PC-9 (cell line): ENCODE measurements at regions not wholly inside any gene's neighbourhood (a gene's known extent, or its start where the extent isn't known, plus 50 kb on each side); places are given as distances from the start of the nearest gene placed in this dataset.

Source experiments
- BruUV-seq: library from RNA; stranded (reverse); fragments of 400-500 nt; replicated peaks from 2 replicates; lab custom pipeline; 2021; lab: Mats Ljungman, UMichigan
- CTCF ChIA-PET: fragments of 300-600 bp; sonication (Branson Sonifier 250); formaldehyde crosslinking; loops from one replicate; lab custom pipeline; 2022; ENCODE audit warnings: antibody characterized with exemption; lab: Charles Lee
- POLR2A ChIA-PET: fragments of 300-600 bp; sonication (Branson Sonifier 250); formaldehyde crosslinking; loops from one replicate; lab custom pipeline; 2022; ENCODE audit warnings: antibody characterized with exemption; ENCODE audit not compliant: unreplicated experiment; lab: Charles Lee
- DNase-seq, 2 experiments: peaks; one replicate each; pipeline versions ENCODE4 v3.0.0 to v3.0.0-alpha.2; 2015 to 2022; ENCODE audit warnings: mixed read lengths in 1 of 2
- H2AFZ ChIP-seq: fragments of 200-600 bp; sonication (generic); 2 replicates; pipeline ENCODE4 v1.8.1; 2017; ENCODE audit warnings: antibody characterized with exemption
- H3F3A ChIP-seq: fragments of 200-600 bp; sonication (generic); 2 replicates; pipeline ENCODE4 v1.8.1; 2017; ENCODE audit warnings: antibody characterized with exemption, mild to moderate bottlenecking, low read depth; ENCODE audit not compliant: insufficient read depth
- H3K27ac ChIP-seq: fragments of 200-600 bp; sonication (generic); 2 replicates; pipeline ENCODE4 v1.6.1; 2016; ENCODE audit warnings: mixed run types
- H3K27me3 ChIP-seq: fragments of 200-600 bp; sonication (generic); 2 replicates; pipeline ENCODE4 v1.6.1; 2016; ENCODE audit warnings: low read depth, mixed run types; ENCODE audit not compliant: insufficient read depth
- H3K36me3 ChIP-seq: fragments of 200-600 bp; sonication (generic); 2 replicates; pipeline ENCODE4 v1.6.1; 2016; ENCODE audit warnings: low read depth, mixed run types
- H3K4me1 ChIP-seq: fragments of 200-600 bp; sonication (generic); replicated peaks from 2 replicates; pipeline ENCODE4 v1.6.1; 2016; ENCODE audit warnings: mixed run types; ENCODE audit not compliant: insufficient read depth
- H3K4me2 ChIP-seq: fragments of 200-600 bp; sonication (generic); 2 replicates; pipeline ENCODE4 v1.6.1; 2017; ENCODE audit warnings: mixed run types
- H3K4me3 ChIP-seq: fragments of 200-600 bp; sonication (generic); 2 replicates; pipeline ENCODE4 v1.6.1; 2016; ENCODE audit warnings: mixed run types
- H3K79me2 ChIP-seq: fragments of 200-600 bp; sonication (generic); 2 replicates; pipeline ENCODE4 v1.6.1; 2017; ENCODE audit warnings: low read depth, mixed run types
- H3K9me2 ChIP-seq: fragments of 200-600 bp; sonication (generic); 2 replicates; pipeline ENCODE4 v1.8.1; 2017; ENCODE audit warnings: mild to moderate bottlenecking; ENCODE audit not compliant: insufficient read depth
- H3K9me3 ChIP-seq: fragments of 200-600 bp; sonication (generic); 2 replicates; pipeline ENCODE4 v1.8.1; 2016; ENCODE audit warnings: low read depth; ENCODE audit not compliant: insufficient read depth
- H4K20me1 ChIP-seq: fragments of 200-600 bp; sonication (generic); 2 replicates; pipeline ENCODE4 v1.8.1; 2017; ENCODE audit not compliant: insufficient read depth
- EZH2 ChIP-seq: fragments of 200-600 bp; sonication (generic); IDR thresholded peaks from 2 replicates; pipeline ENCODE4 v1.8.0; 2017; ENCODE audit warnings: antibody characterized with exemption, low read depth
- intact Hi-C: fragments of 100-400 bp; cut with micrococcal nuclease; formaldehyde crosslinking; loops from one replicate; pipeline ENCODE4 v1.10.0; 2022; ENCODE audit not compliant: unreplicated experiment
- TF ChIP-seq, protein P1 (sequence below): fragments of 200-600 bp; sonication (generic); conservative IDR thresholded peaks from 2 replicates; pipeline ENCODE4 v1.6.1; 2017; ENCODE audit warnings: mixed run types, antibody characterized with exemption, mild to moderate bottlenecking, moderate library complexity

- H3K4me3 ChIP-seq: no peak overlapping the region
- TF ChIP-seq EZH2: no peak
- TF ChIP-seq, protein P1, sequence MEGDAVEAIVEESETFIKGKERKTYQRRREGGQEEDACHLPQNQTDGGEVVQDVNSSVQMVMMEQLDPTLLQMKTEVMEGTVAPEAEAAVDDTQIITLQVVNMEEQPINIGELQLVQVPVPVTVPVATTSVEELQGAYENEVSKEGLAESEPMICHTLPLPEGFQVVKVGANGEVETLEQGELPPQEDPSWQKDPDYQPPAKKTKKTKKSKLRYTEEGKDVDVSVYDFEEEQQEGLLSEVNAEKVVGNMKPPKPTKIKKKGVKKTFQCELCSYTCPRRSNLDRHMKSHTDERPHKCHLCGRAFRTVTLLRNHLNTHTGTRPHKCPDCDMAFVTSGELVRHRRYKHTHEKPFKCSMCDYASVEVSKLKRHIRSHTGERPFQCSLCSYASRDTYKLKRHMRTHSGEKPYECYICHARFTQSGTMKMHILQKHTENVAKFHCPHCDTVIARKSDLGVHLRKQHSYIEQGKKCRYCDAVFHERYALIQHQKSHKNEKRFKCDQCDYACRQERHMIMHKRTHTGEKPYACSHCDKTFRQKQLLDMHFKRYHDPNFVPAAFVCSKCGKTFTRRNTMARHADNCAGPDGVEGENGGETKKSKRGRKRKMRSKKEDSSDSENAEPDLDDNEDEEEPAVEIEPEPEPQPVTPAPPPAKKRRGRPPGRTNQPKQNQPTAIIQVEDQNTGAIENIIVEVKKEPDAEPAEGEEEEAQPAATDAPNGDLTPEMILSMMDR: no peak
- intact Hi-C loops: no loop called here
- H3K79me2 ChIP-seq: no peaks in the 10 kb centered on the region
- H2AFZ ChIP-seq: no peak overlapping the region
- no peak overlapping the region for H3K4me2 ChIP-seq
- H3F3A ChIP-seq: no peaks in the 10 kb centered on the region
- no peaks in the 10 kb centered on the region for H4K20me1 ChIP-seq
- H3K27ac ChIP-seq: no peak overlapping the region
- no peaks in the 10 kb centered on the region for H3K9me2 ChIP-seq
- H3K36me3 ChIP-seq: no peaks in the 10 kb centered on the region
- no peak for DNase-seq
- H3K4me1 ChIP-seq: no peaks in the 10 kb centered on the region
- H3K9me3 ChIP-seq: no peaks in the 10 kb centered on the region
- H3K27me3 ChIP-seq: 0 out of 2 replicates have a peak, but pooled peaks cover 10% of the 10 kb centered on the region
- POLR2A ChIA-PET: no interaction called here
- CTCF ChIA-PET: no interaction called here
- no TSS peak for BruUV-seq
These were observed 411.9 kb downstream of the TRIML1 start for GRCh38 chr4:188551156-188551555.

- H3K9me3 ChIP-seq: no peaks in the 10 kb centered on the region
- no peaks in the 10 kb centered on the region for H3F3A ChIP-seq
- BruUV-seq: no TSS peak
- H3K9me2 ChIP-seq: no peaks in the 10 kb centered on the region
- no peak overlapping the region for H2AFZ ChIP-seq
- no peak for DNase-seq
- intact Hi-C loops: no loop called here
- no peak overlapping the region for H3K4me3 ChIP-seq
- H3K27ac ChIP-seq: no peak overlapping the region
- no peaks in the 10 kb centered on the region for H3K4me1 ChIP-seq
- no peaks in the 10 kb centered on the region for H3K36me3 ChIP-seq
- H3K27me3 ChIP-seq: 0 out of 2 replicates have a peak, but pooled peaks cover 10% of the 10 kb centered on the region
- ChIA-PET POLR2A (no interaction called here), CTCF (no interaction called here)
- no peaks in the 10 kb centered on the region for H3K79me2 ChIP-seq
- H4K20me1 ChIP-seq: no peaks in the 10 kb centered on the region
- TF ChIP-seq, protein P1: no peak
- no peak for TF ChIP-seq EZH2
- H3K4me2 ChIP-seq: no peak overlapping the region
These were observed 413.6 kb downstream of the TRIML1 start for GRCh38 chr4:188552741-188553275.

DNA sequence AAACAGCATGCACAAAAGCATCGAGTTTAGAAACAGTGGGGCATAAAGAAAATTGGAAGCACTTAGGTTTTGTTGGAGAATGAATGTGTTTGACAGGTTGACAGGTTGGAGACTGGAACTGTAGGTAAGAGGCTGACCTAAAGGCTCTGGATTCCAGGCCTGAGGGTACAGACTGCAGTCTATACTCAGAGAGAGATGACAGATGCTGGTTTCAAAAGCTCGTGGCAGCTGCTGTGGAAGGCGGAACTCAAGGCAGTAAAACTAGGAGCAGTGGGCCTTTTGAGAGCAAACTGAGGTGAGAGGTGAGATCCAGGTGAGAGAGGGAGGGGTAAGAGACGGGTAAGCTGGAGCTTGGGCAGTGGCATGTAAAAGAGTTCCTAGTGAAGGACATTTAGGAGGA lies 415.2 kb downstream of the TRIML1 start:
- POLR2A ChIA-PET: no interaction called here
- no peak for DNase-seq
- no peaks in the 10 kb centered on the region for H3K36me3 ChIP-seq
- no peaks in the 10 kb centered on the region for H3K79me2 ChIP-seq
- TF ChIP-seq, protein P1: no peak
- no peak for TF ChIP-seq EZH2
- H3K27ac ChIP-seq: no peak overlapping the region
- CTCF ChIA-PET: no interaction called here
- H3F3A ChIP-seq: no peaks in the 10 kb centered on the region
- 0 out of 2 replicates have a peak, but pooled peaks cover 10% of the 10 kb centered on the region for H3K27me3 ChIP-seq
- no TSS peak for BruUV-seq
- no peaks in the 10 kb centered on the region for H3K9me2 ChIP-seq
- no peaks in the 10 kb centered on the region for H3K9me3 ChIP-seq
- no peak overlapping the region for H3K4me3 ChIP-seq
- no peak overlapping the region for H3K4me2 ChIP-seq
- intact Hi-C loops: no loop called here
- no peak overlapping the region for H2AFZ ChIP-seq
- no peaks in the 10 kb centered on the region for H3K4me1 ChIP-seq
- H4K20me1 ChIP-seq: no peaks in the 10 kb centered on the region
